ENCODE measurements at regions not wholly inside any gene's neighbourhood (a gene's known extent, or its start where the extent isn't known, plus 50 kb on each side); places are given as distances from the start of the nearest gene placed in this dataset.

GRCh38 chr13:68066879-68067513 is 836.9 kb upstream of the PCDH9 start:
- TF ChIP-seq ZNF10 (tag by site-specific recombination; IDR thresholded peaks at IDR 0.05) (no peak), YY1 (tag by site-specific recombination; IDR thresholded peaks at IDR 0.05) (no peak), ZNF792 (tag by site-specific recombination; IDR thresholded peaks at IDR 0.05) (no peak), ZNF274 (IDR thresholded peaks at IDR 0.05; ENCODE audit: low read length) (no peak), ZNF274 (tag by site-specific recombination; IDR thresholded peaks at IDR 0.05; ENCODE audit: borderline replicate concordance) (no peak)
- TF ChIP-seq, protein P1, sequence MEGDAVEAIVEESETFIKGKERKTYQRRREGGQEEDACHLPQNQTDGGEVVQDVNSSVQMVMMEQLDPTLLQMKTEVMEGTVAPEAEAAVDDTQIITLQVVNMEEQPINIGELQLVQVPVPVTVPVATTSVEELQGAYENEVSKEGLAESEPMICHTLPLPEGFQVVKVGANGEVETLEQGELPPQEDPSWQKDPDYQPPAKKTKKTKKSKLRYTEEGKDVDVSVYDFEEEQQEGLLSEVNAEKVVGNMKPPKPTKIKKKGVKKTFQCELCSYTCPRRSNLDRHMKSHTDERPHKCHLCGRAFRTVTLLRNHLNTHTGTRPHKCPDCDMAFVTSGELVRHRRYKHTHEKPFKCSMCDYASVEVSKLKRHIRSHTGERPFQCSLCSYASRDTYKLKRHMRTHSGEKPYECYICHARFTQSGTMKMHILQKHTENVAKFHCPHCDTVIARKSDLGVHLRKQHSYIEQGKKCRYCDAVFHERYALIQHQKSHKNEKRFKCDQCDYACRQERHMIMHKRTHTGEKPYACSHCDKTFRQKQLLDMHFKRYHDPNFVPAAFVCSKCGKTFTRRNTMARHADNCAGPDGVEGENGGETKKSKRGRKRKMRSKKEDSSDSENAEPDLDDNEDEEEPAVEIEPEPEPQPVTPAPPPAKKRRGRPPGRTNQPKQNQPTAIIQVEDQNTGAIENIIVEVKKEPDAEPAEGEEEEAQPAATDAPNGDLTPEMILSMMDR (tag by site-specific recombination; IDR thresholded peaks at IDR 0.05) = no peak
- TF ChIP-seq, protein P2, sequence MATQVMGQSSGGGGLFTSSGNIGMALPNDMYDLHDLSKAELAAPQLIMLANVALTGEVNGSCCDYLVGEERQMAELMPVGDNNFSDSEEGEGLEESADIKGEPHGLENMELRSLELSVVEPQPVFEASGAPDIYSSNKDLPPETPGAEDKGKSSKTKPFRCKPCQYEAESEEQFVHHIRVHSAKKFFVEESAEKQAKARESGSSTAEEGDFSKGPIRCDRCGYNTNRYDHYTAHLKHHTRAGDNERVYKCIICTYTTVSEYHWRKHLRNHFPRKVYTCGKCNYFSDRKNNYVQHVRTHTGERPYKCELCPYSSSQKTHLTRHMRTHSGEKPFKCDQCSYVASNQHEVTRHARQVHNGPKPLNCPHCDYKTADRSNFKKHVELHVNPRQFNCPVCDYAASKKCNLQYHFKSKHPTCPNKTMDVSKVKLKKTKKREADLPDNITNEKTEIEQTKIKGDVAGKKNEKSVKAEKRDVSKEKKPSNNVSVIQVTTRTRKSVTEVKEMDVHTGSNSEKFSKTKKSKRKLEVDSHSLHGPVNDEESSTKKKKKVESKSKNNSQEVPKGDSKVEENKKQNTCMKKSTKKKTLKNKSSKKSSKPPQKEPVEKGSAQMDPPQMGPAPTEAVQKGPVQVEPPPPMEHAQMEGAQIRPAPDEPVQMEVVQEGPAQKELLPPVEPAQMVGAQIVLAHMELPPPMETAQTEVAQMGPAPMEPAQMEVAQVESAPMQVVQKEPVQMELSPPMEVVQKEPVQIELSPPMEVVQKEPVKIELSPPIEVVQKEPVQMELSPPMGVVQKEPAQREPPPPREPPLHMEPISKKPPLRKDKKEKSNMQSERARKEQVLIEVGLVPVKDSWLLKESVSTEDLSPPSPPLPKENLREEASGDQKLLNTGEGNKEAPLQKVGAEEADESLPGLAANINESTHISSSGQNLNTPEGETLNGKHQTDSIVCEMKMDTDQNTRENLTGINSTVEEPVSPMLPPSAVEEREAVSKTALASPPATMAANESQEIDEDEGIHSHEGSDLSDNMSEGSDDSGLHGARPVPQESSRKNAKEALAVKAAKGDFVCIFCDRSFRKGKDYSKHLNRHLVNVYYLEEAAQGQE (tag by site-specific recombination; IDR thresholded peaks at IDR 0.05) = no peak
